Adipocyte (in vitro differentiated cells): ENCODE measurements at regions not wholly inside any gene's neighbourhood (a gene's known extent, or its start where the extent isn't known, plus 50 kb on each side); places are given as distances from the start of the nearest gene placed in this dataset.
"Not testable (repeated sequence)": the region's sequence is repeated elsewhere in the genome, so short reads cannot be mapped to it uniquely, and the experiment has no call there.

ENCODE experiments used
- DNase-seq: peaks from one replicate; pipeline ENCODE4 v3.0.0-alpha.2; 2015; ENCODE audit warnings: low read depth
- H3K27me3 ChIP-seq: replicated peaks from 2 replicates; pipeline ENCODE4 v1.7.0; 2013; ENCODE audit warnings: mild to moderate bottlenecking, low read length, moderate library complexity; ENCODE audit not compliant: control insufficient read depth, insufficient read depth
- H3K36me3 ChIP-seq: 2 replicates; pipeline ENCODE4 v1.7.0; 2013; ENCODE audit warnings: low read length, mild to moderate bottlenecking, moderate library complexity; ENCODE audit not compliant: control insufficient read depth, insufficient read depth, severe bottlenecking
- H3K4me1 ChIP-seq: 2 replicates; pipeline ENCODE4 v1.7.0; 2013; ENCODE audit warnings: mild to moderate bottlenecking, low read length, moderate library complexity; ENCODE audit not compliant: control insufficient read depth, insufficient read depth
- H3K4me3 ChIP-seq: 2 replicates; pipeline ENCODE4 v1.7.0; 2013; ENCODE audit warnings: mild to moderate bottlenecking, low read length, moderate library complexity
- H3K9ac ChIP-seq: 2 replicates; pipeline ENCODE4 v1.7.0; 2013; ENCODE audit warnings: mild to moderate bottlenecking, low read length, moderate library complexity
- H3K9me3 ChIP-seq: 2 replicates; pipeline ENCODE4 v1.7.0; 2013; ENCODE audit warnings: mild to moderate bottlenecking, low read length, moderate library complexity; ENCODE audit not compliant: control insufficient read depth

- no peak for DNase-seq
- no peak overlapping the region for H3K4me3 ChIP-seq
- H3K4me1 ChIP-seq = no peaks in the 10 kb centered on the region
- no peaks in the 10 kb centered on the region for H3K9me3 ChIP-seq
- no peaks in the 10 kb centered on the region for H3K27me3 ChIP-seq
- H3K9ac ChIP-seq = no peak overlapping the region
- H3K36me3 ChIP-seq = no peaks in the 10 kb centered on the region
These were observed 222.3 kb downstream of the NKX6-1 start for GRCh38 chr4:84276752-84277151.

- H3K27me3 ChIP-seq = peaks cover 3% of the 10 kb centered on the region
- no peaks in the 10 kb centered on the region for H3K4me1 ChIP-seq
- DNase-seq = no peak
- H3K9ac ChIP-seq = no peak overlapping the region
- no peaks in the 10 kb centered on the region for H3K9me3 ChIP-seq
- H3K36me3 ChIP-seq = no peaks in the 10 kb centered on the region
- H3K4me3 ChIP-seq = no peak overlapping the region
These were observed 229.5 kb downstream of the NKX6-1 start for GRCh38 chr4:84269536-84270044.

GRCh38 chr4:84264652-84265051 lies 234.4 kb downstream of the NKX6-1 start:
- no peak overlapping the region for H3K9ac ChIP-seq
- H3K4me3 ChIP-seq = no peak overlapping the region
- no peaks in the 10 kb centered on the region for H3K4me1 ChIP-seq
- DNase-seq = no peak
- H3K27me3 ChIP-seq = peaks cover 3% of the 10 kb centered on the region
- H3K9me3 ChIP-seq = peaks cover 11% of the 10 kb centered on the region
- H3K36me3 ChIP-seq = no peaks in the 10 kb centered on the region

GRCh38 chr4:84263415-84263814 lies 235.7 kb downstream of the NKX6-1 start:
- no peaks in the 10 kb centered on the region for H3K4me1 ChIP-seq
- no peak overlapping the region for H3K4me3 ChIP-seq
- DNase-seq = no peak
- H3K9ac ChIP-seq = no peak overlapping the region
- H3K36me3 ChIP-seq = no peaks in the 10 kb centered on the region
- peaks cover 3% of the 10 kb centered on the region for H3K27me3 ChIP-seq
- peaks cover 11% of the 10 kb centered on the region for H3K9me3 ChIP-seq

GRCh38 chr4:84260495-84260894 lies 238.6 kb downstream of the NKX6-1 start:
- Histone ChIP-seq H3K9me3 (peaks cover 11% of the 10 kb centered on the region), H3K36me3 (no peaks in the 10 kb centered on the region)

GRCh38 chr4:84258905-84259830 lies 239.9 kb downstream of the NKX6-1 start:
- Histone ChIP-seq H3K9me3 (peaks cover 11% of the 10 kb centered on the region), H3K4me3 (no peak overlapping the region), H3K36me3 (no peaks in the 10 kb centered on the region), H3K4me1 (no peaks in the 10 kb centered on the region), H3K27me3 (no peaks in the 10 kb centered on the region), H3K9ac (no peak overlapping the region)
- peak; percentile 42 for DNase-seq

More at GRCh38 chr4:84260495-84260894, 238.6 kb downstream of the NKX6-1 start:
- H3K4me1 ChIP-seq = no peaks in the 10 kb centered on the region
- no peak for DNase-seq
- no peak overlapping the region for H3K4me3 ChIP-seq
- no peak overlapping the region for H3K9ac ChIP-seq
- no peaks in the 10 kb centered on the region for H3K27me3 ChIP-seq

GRCh38 chr4:84254537-84254936 lies 244.6 kb downstream of the NKX6-1 start:
- Histone ChIP-seq H3K9me3 (no peaks in the 10 kb centered on the region), H3K27me3 (peaks cover 4% of the 10 kb centered on the region), H3K36me3 (no peaks in the 10 kb centered on the region), H3K9ac (no peak overlapping the region), H3K4me1 (no peaks in the 10 kb centered on the region), H3K4me3 (no peak overlapping the region)
- DNase-seq = no peak

- no peaks in the 10 kb centered on the region for H3K36me3 ChIP-seq
- no peak for DNase-seq
- no peak overlapping the region for H3K9ac ChIP-seq
- no peaks in the 10 kb centered on the region for H3K4me1 ChIP-seq
- H3K4me3 ChIP-seq = no peak overlapping the region
- peaks cover 6% of the 10 kb centered on the region for H3K27me3 ChIP-seq
- H3K9me3 ChIP-seq = no peaks in the 10 kb centered on the region
These were observed 249.6 kb downstream of the NKX6-1 start for GRCh38 chr4:84249521-84249920.

GRCh38 chr4:84245042-84245441 lies 254.1 kb downstream of the NKX6-1 start:
- H3K36me3 ChIP-seq, H3K4me3 ChIP-seq, H3K4me1 ChIP-seq, H3K9me3 ChIP-seq, H3K9ac ChIP-seq, H3K27me3 ChIP-seq, DNase-seq: not testable (repeated sequence)

- not testable (repeated sequence) for H3K4me1 ChIP-seq, H3K4me3 ChIP-seq, H3K27me3 ChIP-seq, H3K9me3 ChIP-seq, H3K36me3 ChIP-seq, H3K9ac ChIP-seq, DNase-seq
These were observed 254.7 kb downstream of the NKX6-1 start for GRCh38 chr4:84244346-84244801.

GRCh38 chr4:84243685-84244084 lies 255.4 kb downstream of the NKX6-1 start:
- Histone ChIP-seq H3K4me3 (no peak overlapping the region), H3K9me3 (no peaks in the 10 kb centered on the region), H3K27me3 (peaks cover 2% of the 10 kb centered on the region), H3K4me1 (peaks cover 5% of the 10 kb centered on the region), H3K36me3 (no peaks in the 10 kb centered on the region), H3K9ac (no peak overlapping the region)
- DNase-seq = no peak
